Upper lobe of left lung (tissue), 4 donors: ENCODE measurements at regions not wholly inside any gene's neighbourhood (a gene's known extent, or its start where the extent isn't known, plus 50 kb on each side); places are given as distances from the start of the nearest gene placed in this dataset.

Source experiments
- EP300 ChIP-seq, 4 donors: sonication (generic); formaldehyde crosslinking; IDR thresholded peaks; one replicate each; pipeline ENCODE4 v1.5.1; 2017; ENCODE audit warnings: antibody characterized with exemption in 4 of 4, control low read depth in 2 of 4
- POLR2AphosphoS5 ChIP-seq, 2 donors: sonication (generic); formaldehyde crosslinking; IDR thresholded peaks; one replicate each; pipeline ENCODE4 v1.5.1; 2017; ENCODE audit warnings: antibody characterized with exemption in 2 of 2
- TF ChIP-seq, protein P1 (sequence below), 6 experiments: fragments of 450-650 bp in 4 of 6; fragments of 200-600 bp in 2 of 6; sonication (generic) in 2 of 6; IDR thresholded peaks; one replicate each; pipeline ENCODE4 v1.5.1; 2016 to 2019; ENCODE audit warnings: antibody characterized with exemption in 6 of 6

DNA sequence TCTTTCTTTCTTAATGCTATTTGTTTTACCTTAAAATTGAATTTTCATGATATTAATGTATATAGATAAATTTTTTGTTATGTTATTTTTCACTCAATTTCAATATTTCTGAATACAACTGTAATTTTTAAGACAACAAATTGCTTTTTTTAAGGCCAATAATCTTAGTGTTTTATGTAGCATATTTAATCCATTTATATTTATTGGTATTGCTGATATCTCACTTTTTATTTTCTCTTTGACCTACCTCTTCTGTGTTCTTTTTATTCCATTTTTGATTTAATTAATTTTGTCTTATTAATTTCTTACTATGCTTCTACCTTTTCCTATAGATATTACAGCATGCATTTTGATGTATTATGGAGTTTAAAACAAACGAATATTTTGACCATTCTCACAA lies 460.1 kb upstream of the AGA start:
- TF ChIP-seq EP300 (IDR thresholded peaks at IDR 0.05) = no peak
- TF ChIP-seq, protein P1, sequence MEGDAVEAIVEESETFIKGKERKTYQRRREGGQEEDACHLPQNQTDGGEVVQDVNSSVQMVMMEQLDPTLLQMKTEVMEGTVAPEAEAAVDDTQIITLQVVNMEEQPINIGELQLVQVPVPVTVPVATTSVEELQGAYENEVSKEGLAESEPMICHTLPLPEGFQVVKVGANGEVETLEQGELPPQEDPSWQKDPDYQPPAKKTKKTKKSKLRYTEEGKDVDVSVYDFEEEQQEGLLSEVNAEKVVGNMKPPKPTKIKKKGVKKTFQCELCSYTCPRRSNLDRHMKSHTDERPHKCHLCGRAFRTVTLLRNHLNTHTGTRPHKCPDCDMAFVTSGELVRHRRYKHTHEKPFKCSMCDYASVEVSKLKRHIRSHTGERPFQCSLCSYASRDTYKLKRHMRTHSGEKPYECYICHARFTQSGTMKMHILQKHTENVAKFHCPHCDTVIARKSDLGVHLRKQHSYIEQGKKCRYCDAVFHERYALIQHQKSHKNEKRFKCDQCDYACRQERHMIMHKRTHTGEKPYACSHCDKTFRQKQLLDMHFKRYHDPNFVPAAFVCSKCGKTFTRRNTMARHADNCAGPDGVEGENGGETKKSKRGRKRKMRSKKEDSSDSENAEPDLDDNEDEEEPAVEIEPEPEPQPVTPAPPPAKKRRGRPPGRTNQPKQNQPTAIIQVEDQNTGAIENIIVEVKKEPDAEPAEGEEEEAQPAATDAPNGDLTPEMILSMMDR (IDR thresholded peaks at IDR 0.05) = no peak
- no peak for TF ChIP-seq POLR2AphosphoS5 (IDR thresholded peaks at IDR 0.05)
